ENCODE measurements at regions not wholly inside any gene's neighbourhood (a gene's known extent, or its start where the extent isn't known, plus 50 kb on each side); places are given as distances from the start of the nearest gene placed in this dataset.

DNA sequence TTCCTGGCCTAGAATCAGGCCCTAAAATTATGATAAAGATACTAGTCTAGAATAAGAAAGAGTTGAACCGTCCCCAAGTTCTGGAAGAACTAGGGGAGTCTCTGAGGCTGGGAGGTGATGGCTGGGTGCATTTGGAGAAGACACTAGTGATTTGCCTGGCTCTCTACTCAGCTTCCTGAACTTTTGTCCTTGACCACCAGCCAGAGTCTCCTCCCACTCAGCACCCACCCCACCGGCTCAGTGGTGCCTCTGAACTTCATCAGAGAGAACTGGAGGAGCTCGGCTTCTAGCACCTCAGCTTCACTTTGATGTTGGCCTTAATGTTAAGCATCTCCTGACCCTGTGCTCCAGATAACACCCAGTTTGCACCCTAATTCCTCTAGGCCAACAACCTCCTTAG, 73.0 kb downstream of the PERP start (continued):
- TF ChIP-seq, protein P1, sequence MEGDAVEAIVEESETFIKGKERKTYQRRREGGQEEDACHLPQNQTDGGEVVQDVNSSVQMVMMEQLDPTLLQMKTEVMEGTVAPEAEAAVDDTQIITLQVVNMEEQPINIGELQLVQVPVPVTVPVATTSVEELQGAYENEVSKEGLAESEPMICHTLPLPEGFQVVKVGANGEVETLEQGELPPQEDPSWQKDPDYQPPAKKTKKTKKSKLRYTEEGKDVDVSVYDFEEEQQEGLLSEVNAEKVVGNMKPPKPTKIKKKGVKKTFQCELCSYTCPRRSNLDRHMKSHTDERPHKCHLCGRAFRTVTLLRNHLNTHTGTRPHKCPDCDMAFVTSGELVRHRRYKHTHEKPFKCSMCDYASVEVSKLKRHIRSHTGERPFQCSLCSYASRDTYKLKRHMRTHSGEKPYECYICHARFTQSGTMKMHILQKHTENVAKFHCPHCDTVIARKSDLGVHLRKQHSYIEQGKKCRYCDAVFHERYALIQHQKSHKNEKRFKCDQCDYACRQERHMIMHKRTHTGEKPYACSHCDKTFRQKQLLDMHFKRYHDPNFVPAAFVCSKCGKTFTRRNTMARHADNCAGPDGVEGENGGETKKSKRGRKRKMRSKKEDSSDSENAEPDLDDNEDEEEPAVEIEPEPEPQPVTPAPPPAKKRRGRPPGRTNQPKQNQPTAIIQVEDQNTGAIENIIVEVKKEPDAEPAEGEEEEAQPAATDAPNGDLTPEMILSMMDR (IDR thresholded peaks at IDR 0.05; ENCODE audit: poor library complexity, severe bottlenecking) = no peak

DNA sequence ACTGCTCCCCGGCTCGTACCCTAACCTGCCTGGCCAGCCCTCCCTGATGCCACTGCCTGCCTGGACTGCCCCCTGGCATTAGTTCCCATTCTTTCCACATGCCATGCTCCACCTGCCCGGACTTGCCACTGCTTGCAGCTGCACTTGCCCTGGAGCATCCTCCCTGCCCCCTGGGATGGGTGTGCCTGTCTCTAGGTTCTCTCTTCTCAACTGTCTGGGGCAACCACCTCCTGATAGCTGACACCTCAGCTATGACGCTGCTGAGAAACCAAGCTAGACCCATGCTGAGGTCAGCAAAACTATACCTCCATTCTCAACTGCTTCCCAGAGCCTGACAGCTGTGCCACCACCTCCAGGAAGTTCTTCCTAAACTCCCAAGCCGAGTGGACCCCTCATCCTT, 72.1 kb downstream of the PERP start:
- no peaks in the 10 kb centered on the region for H3K9me3 ChIP-seq (ENCODE audit: low read length)
- no peak for TF ChIP-seq EZH2 (IDR thresholded peaks at IDR 0.05; ENCODE audit: borderline replicate concordance, insufficient read depth, low read length, poor library complexity, severe bottlenecking)
- TF ChIP-seq MXI1 (conservative IDR thresholded peaks at IDR 0.05; ENCODE audit: poor library complexity, severe bottlenecking) = no peak
- TF ChIP-seq, protein P2, sequence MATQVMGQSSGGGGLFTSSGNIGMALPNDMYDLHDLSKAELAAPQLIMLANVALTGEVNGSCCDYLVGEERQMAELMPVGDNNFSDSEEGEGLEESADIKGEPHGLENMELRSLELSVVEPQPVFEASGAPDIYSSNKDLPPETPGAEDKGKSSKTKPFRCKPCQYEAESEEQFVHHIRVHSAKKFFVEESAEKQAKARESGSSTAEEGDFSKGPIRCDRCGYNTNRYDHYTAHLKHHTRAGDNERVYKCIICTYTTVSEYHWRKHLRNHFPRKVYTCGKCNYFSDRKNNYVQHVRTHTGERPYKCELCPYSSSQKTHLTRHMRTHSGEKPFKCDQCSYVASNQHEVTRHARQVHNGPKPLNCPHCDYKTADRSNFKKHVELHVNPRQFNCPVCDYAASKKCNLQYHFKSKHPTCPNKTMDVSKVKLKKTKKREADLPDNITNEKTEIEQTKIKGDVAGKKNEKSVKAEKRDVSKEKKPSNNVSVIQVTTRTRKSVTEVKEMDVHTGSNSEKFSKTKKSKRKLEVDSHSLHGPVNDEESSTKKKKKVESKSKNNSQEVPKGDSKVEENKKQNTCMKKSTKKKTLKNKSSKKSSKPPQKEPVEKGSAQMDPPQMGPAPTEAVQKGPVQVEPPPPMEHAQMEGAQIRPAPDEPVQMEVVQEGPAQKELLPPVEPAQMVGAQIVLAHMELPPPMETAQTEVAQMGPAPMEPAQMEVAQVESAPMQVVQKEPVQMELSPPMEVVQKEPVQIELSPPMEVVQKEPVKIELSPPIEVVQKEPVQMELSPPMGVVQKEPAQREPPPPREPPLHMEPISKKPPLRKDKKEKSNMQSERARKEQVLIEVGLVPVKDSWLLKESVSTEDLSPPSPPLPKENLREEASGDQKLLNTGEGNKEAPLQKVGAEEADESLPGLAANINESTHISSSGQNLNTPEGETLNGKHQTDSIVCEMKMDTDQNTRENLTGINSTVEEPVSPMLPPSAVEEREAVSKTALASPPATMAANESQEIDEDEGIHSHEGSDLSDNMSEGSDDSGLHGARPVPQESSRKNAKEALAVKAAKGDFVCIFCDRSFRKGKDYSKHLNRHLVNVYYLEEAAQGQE (IDR thresholded peaks at IDR 0.05; ENCODE audit: borderline replicate concordance) = no peak
- TF ChIP-seq SMC3 (conservative IDR thresholded peaks at IDR 0.05; ENCODE audit: poor library complexity) = no peak
- TF ChIP-seq POLR2AphosphoS5 (IDR thresholded peaks at IDR 0.05) = no peak
- TF ChIP-seq RAD21 (conservative IDR thresholded peaks at IDR 0.05) = no peak
- TF ChIP-seq, protein P1 (IDR thresholded peaks at IDR 0.05; ENCODE audit: poor library complexity, severe bottlenecking) = no peak
- no peak for TF ChIP-seq EP300 (conservative IDR thresholded peaks at IDR 0.05; ENCODE audit: poor library complexity, severe bottlenecking)
- no peak for TF ChIP-seq TAF1 (IDR thresholded peaks at IDR 0.05; ENCODE audit: low read depth)
- no peak overlapping the region for H2AFZ ChIP-seq (ENCODE audit: low read depth, low read length)
- no peaks in the 10 kb centered on the region for H3K79me2 ChIP-seq (replicated peaks; ENCODE audit: insufficient read depth, low read length)
- no peak overlapping the region for H3K4me3 ChIP-seq (ENCODE audit: low read length)
- H3K36me3 ChIP-seq (ENCODE audit: insufficient read depth, low read length) = no peaks in the 10 kb centered on the region
- H3F3A ChIP-seq (ENCODE audit: insufficient read depth, low read length, poor library complexity, severe bottlenecking) = no peaks in the 10 kb centered on the region
- H3K4me2 ChIP-seq (ENCODE audit: low read length) = no peak overlapping the region
- no peak overlapping the region for H3K27ac ChIP-seq (ENCODE audit: low read length)
- H3K9ac ChIP-seq (ENCODE audit: low read length) = no peak overlapping the region
- H3K9me2 ChIP-seq (ENCODE audit: insufficient read depth, low read length) = no peaks in the 10 kb centered on the region
- H3K27me3 ChIP-seq (ENCODE audit: insufficient read depth, low read depth, low read length) = no peaks in the 10 kb centered on the region
- no peaks in the 10 kb centered on the region for H4K20me1 ChIP-seq (ENCODE audit: insufficient read depth)

DNA sequence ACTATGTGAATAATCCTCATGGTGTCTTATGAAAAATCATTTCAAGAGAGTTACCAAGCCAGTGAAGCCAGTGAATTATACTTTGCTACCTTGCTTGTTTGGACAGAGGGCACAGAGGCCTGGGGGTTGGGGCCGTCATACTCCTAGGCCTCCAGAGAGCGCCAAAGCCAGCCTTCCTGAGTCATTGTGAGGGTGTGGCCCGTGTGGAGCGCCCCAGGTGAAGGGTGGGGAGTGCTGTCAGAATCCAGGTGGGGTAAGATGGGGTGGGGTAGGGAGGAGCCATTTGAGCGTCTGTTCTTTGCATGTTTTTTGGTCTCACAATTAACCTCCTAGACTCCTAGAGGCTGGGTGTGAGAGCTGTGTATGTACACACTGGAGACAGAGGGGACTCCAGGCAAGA, 71.1 kb downstream of the PERP start:
- H4K20me1 ChIP-seq (ENCODE audit: insufficient read depth) = no peaks in the 10 kb centered on the region
- no peaks in the 10 kb centered on the region for H3K9me2 ChIP-seq (ENCODE audit: insufficient read depth, low read length)
- H3F3A ChIP-seq (ENCODE audit: insufficient read depth, low read length, poor library complexity, severe bottlenecking) = no peaks in the 10 kb centered on the region
- no peaks in the 10 kb centered on the region for H3K27me3 ChIP-seq (ENCODE audit: insufficient read depth, low read depth, low read length)
- no peak overlapping the region for H3K4me3 ChIP-seq (ENCODE audit: low read length)
- no peak overlapping the region for H3K27ac ChIP-seq (ENCODE audit: low read length)
- H3K36me3 ChIP-seq (ENCODE audit: insufficient read depth, low read length) = no peaks in the 10 kb centered on the region
- H3K4me2 ChIP-seq (ENCODE audit: low read length) = no peak overlapping the region
- TF ChIP-seq MXI1 (conservative IDR thresholded peaks at IDR 0.05; ENCODE audit: poor library complexity, severe bottlenecking) (no peak), TAF1 (IDR thresholded peaks at IDR 0.05; ENCODE audit: low read depth) (no peak), EP300 (conservative IDR thresholded peaks at IDR 0.05; ENCODE audit: poor library complexity, severe bottlenecking) (no peak)
- TF ChIP-seq, protein P1 (IDR thresholded peaks at IDR 0.05; ENCODE audit: poor library complexity, severe bottlenecking) = no peak
- H2AFZ ChIP-seq (ENCODE audit: low read depth, low read length) = no peak overlapping the region
- no peaks in the 10 kb centered on the region for H3K79me2 ChIP-seq (replicated peaks; ENCODE audit: insufficient read depth, low read length)
- H3K9ac ChIP-seq (ENCODE audit: low read length) = no peak overlapping the region
- H3K9me3 ChIP-seq (ENCODE audit: low read length) = no peaks in the 10 kb centered on the region

All from neural cell (in vitro differentiated cells).